Sigmoid colon (tissue), 3 donors: ENCODE measurements at regions not wholly inside any gene's neighbourhood (a gene's known extent, or its start where the extent isn't known, plus 50 kb on each side); places are given as distances from the start of the nearest gene placed in this dataset.

Source experiments
- POLR2A ChIP-seq, 2 donors: fragments of 450-650 bp; IDR thresholded peaks; one replicate each; pipeline ENCODE4 v1.6.1; 2016; ENCODE audit warnings: antibody characterized with exemption in 2 of 2, mild to moderate bottlenecking in 2 of 2, moderate library complexity in 2 of 2
- TF ChIP-seq, protein P1 (sequence below), 4 experiments: fragments of 450-650 bp in 3 of 4; fragments of 200-600 bp in 1 of 4; IDR thresholded peaks; one replicate each; pipeline ENCODE4 v1.5.1; 2016 to 2019; ENCODE audit warnings: antibody characterized with exemption in 4 of 4, mild to moderate bottlenecking in 3 of 4, moderate library complexity in 2 of 4

DNA sequence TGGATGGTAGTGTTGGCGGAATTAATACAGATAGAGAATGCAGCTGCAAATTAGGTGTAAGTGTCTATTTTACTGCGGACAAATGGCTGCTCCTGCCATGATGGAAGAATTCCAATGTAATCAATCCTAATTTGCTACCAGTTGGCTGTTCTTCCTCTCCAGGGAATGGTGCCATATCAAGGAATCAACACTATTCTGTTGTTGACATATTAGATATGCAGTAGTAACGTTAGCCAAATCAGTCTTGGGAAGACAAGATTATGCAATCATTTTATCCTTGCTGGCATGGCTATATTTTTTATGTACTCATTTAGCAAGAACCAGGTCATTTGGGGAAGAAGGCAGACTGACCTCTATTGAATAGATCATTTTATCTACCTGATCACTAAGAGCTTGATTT, 271.2 kb upstream of the AGA start:
- TF ChIP-seq, protein P1, sequence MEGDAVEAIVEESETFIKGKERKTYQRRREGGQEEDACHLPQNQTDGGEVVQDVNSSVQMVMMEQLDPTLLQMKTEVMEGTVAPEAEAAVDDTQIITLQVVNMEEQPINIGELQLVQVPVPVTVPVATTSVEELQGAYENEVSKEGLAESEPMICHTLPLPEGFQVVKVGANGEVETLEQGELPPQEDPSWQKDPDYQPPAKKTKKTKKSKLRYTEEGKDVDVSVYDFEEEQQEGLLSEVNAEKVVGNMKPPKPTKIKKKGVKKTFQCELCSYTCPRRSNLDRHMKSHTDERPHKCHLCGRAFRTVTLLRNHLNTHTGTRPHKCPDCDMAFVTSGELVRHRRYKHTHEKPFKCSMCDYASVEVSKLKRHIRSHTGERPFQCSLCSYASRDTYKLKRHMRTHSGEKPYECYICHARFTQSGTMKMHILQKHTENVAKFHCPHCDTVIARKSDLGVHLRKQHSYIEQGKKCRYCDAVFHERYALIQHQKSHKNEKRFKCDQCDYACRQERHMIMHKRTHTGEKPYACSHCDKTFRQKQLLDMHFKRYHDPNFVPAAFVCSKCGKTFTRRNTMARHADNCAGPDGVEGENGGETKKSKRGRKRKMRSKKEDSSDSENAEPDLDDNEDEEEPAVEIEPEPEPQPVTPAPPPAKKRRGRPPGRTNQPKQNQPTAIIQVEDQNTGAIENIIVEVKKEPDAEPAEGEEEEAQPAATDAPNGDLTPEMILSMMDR (IDR thresholded peaks at IDR 0.05): no peak
- no peak for TF ChIP-seq POLR2A (IDR thresholded peaks at IDR 0.05)
